ENCODE measurements at regions not wholly inside any gene's neighbourhood (a gene's known extent, or its start where the extent isn't known, plus 50 kb on each side); places are given as distances from the start of the nearest gene placed in this dataset.
A peak's percentile ranks its signal among the peaks of the same experiment; 100 is the strongest.

GRCh38 chr4:8691151-8691775 is 98.7 kb downstream of the CPZ start:
- no peak for TF ChIP-seq CTCF (IDR thresholded peaks at IDR 0.05)
- no peak for TF ChIP-seq POLR2AphosphoS5 (IDR thresholded peaks at IDR 0.05)
- TF ChIP-seq EP300 (IDR thresholded peaks at IDR 0.05): no peak
- no peak for TF ChIP-seq POLR2A (IDR thresholded peaks at IDR 0.05)
- no peaks in the 10 kb centered on the region for H3K9me3 ChIP-seq
- no peak overlapping the region for H3K27ac ChIP-seq
- peaks cover 0 to 61% (median 23%) of the 10 kb centered on the region in 3 donors for H3K27me3 ChIP-seq
- H3K4me1 ChIP-seq: peaks cover 0 to 3% (median 0%) of the 10 kb centered on the region in 4 donors
- H3K4me3 ChIP-seq: no peak overlapping the region
- intact Hi-C loops (cut with DNase I; ENCODE audit: low total_unique reads): no loop called here
- whole genome bisulfite sequencing, 5 donors: 84 to 89% (median 88%) methylated on average over 18 to 27 of the region's 27 CpGs
- no peaks in the 10 kb centered on the region for H3K36me3 ChIP-seq
- DNase-seq: peak in 1 of 2 donors; percentile 5

GRCh38 chr4:8690216-8691150 is 97.9 kb downstream of the CPZ start:
- H3K4me3 ChIP-seq: no peak overlapping the region
- DNase-seq: no peak
- no peak for TF ChIP-seq POLR2AphosphoS5 (IDR thresholded peaks at IDR 0.05)
- no peak for TF ChIP-seq EP300 (IDR thresholded peaks at IDR 0.05)
- no peak for TF ChIP-seq POLR2A (IDR thresholded peaks at IDR 0.05)
- no peak for TF ChIP-seq CTCF (IDR thresholded peaks at IDR 0.05)
- H3K36me3 ChIP-seq: no peaks in the 10 kb centered on the region
- peaks cover 0 to 60% (median 23%) of the 10 kb centered on the region in 3 donors for H3K27me3 ChIP-seq
- peaks cover 0 to 3% (median 0%) of the 10 kb centered on the region in 4 donors for H3K4me1 ChIP-seq
- no peaks in the 10 kb centered on the region for H3K9me3 ChIP-seq
- H3K27ac ChIP-seq: no peak overlapping the region
- 51 to 69% (median 65%) methylated on average over 18 to 23 of the region's 23 CpGs for WGBS, 5 donors
- intact Hi-C loops (cut with DNase I; ENCODE audit: low total_unique reads): no loop called here

GRCh38 chr4:8689741-8690140 is 97.2 kb downstream of the CPZ start:
- no peak for DNase-seq
- peaks cover 0 to 59% (median 19%) of the 10 kb centered on the region in 3 donors for H3K27me3 ChIP-seq

More at GRCh38 chr4:8689741-8690140, 97.2 kb downstream of the CPZ start:
- TF ChIP-seq EP300 (IDR thresholded peaks at IDR 0.05): no peak
- no peak for TF ChIP-seq CTCF (IDR thresholded peaks at IDR 0.05)
- TF ChIP-seq POLR2AphosphoS5 (IDR thresholded peaks at IDR 0.05): no peak
- no peak for TF ChIP-seq POLR2A (IDR thresholded peaks at IDR 0.05)
- Histone ChIP-seq H3K27ac (no peak overlapping the region), H3K9me3 (no peaks in the 10 kb centered on the region), H3K4me1 (peaks cover 0 to 3% (median 0%) of the 10 kb centered on the region in 4 donors), H3K4me3 (no peak overlapping the region), H3K36me3 (no peaks in the 10 kb centered on the region)
- intact Hi-C loops (cut with DNase I; ENCODE audit: low total_unique reads): no loop called here
- 68 to 78% (median 77%) methylated on average over 8 of the region's 8 CpGs for WGBS, 5 donors

Data from stomach (tissue), 8 donors.